HG03439 (cell line): ENCODE measurements at regions not wholly inside any gene's neighbourhood (a gene's known extent, or its start where the extent isn't known, plus 50 kb on each side); places are given as distances from the start of the nearest gene placed in this dataset.

Source experiments
- ATAC-seq: cut with Tn5 transposase; IDR thresholded peaks from one replicate; pipeline ENCODE4 v1.9.1; 2021; ENCODE audit warnings: mild to moderate bottlenecking, moderate library complexity; ENCODE audit not compliant: unreplicated experiment

- no peak for ATAC-seq
These were observed 57.2 kb downstream of the NKX6-1 start for GRCh38 chr4:84441758-84442377.

- no peak for ATAC-seq
These were observed 59.1 kb downstream of the NKX6-1 start for GRCh38 chr4:84439996-84440395.

DNA sequence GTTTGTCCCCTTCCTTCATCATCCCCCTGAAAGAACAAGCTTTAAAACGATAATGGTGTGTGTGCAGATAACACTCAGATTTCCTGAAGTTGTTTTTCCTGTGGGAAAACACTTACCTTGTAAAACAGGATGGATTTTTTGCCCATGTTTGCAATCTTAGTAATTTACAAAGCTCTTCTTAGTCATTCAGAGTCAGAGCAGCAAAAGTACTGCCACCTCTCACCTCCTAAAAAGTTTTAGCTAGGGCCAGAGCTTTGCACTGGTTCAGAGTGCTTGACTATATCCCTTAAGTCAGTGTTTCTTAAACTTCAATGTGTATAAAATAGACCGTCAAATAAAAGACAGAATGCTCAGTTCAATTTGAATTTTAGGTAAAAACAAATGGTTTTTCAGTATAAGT lies 62.3 kb downstream of the NKX6-1 start:
- ATAC-seq, result no peak

DNA sequence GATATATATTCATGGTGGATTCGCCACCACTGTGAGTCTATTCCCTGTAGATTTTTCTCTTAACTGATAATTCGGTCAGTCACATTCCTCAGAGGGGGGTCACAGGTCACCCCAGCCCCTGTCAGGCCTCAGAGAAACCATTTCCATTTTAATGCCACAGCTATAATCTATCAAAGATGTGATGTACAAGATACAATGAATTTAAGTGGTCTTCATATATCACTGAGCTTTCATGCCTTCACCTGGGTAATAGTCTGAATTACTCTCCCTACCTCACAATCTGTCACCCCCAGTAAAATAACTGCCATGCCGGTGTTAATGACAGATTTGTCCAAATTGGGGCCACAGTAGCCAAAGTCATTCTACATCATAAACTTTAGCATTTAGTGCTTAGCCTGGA lies 64.7 kb downstream of the NKX6-1 start:
- ATAC-seq, result no peak

- ATAC-seq, result no peak
These were observed 65.4 kb downstream of the NKX6-1 start for GRCh38 chr4:84433633-84434222.

GRCh38 chr4:84432713-84433112 lies 66.4 kb downstream of the NKX6-1 start:
- no peak for ATAC-seq

- no peak for ATAC-seq
These were observed 78.5 kb downstream of the NKX6-1 start for GRCh38 chr4:84420608-84421007.

- no peak for ATAC-seq
These were observed 79.9 kb downstream of the NKX6-1 start for GRCh38 chr4:84419201-84419600.

DNA sequence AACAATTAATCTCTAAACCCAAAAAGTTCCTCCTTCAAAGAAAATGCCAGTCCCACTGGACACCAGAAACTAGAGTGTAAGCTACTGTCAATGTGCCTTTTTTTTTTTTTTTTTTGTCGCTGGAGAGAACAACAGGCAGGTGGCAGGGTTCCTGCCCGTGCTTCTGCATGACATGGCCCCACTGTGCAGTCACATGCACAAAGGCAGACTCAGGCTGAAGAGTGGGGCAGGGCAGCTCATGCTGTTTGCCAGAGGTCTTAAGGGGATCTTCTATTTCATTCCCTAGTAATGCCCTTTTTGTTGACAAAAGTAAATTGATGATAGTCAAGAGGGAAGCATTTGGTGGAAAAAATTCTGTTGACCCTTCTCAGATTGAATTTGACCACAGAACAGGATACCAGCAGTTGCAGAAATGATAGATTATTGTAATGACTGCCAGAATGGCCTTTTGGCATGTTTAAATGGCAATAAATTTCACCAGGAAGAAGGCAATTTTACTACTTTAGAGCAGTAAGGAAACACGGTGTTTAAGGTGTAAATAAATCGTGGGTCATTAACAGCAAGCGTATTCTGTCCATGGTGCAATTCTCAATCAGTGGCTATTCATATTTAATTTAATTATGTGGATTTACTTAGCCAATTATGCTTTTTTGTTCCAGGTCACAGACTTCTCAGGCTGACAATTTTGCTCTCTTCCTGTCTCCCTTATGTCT lies 80.9 kb downstream of the NKX6-1 start:
- no peak for ATAC-seq

DNA sequence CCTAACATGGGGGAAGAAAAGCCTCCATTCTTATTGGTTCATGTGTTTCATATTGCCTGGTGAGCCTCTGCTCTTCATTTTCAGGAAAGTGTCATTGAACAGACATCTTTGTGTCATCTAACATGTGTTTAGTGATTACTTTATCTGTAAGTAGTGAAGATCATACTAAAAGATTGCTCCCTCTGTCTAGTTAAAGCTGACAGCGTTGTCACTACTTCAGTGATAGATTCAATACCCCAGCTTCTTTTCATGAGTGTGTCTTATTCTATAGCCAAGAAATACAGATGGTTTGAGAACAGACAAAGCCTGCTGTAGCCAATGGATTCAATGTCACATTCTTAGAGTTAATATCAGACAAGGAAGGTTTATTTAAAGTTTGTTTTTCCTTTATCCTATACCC lies 85.1 kb downstream of the NKX6-1 start:
- ATAC-seq, result no peak

- no peak for ATAC-seq
These were observed 85.6 kb downstream of the NKX6-1 start for GRCh38 chr4:84413480-84413879.

DNA sequence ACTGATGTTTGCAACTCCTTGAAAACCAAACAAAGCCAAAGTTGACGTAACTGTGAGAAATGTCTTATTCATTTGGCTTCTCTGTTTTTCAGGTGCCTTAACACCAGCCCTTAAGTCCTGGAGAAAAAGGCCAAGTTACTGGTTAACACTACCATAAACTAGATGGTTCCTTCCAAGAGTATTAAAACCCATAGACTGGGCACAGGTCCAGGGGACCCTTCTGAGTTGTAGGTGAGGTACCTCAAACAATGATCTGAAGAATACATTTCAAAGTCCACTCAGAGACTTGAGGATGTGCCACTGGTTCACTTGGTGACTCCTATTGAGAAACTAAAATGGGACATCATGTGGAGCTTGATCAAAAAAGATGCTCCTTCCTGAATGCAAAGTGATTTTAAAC lies 87.0 kb downstream of the NKX6-1 start:
- no peak for ATAC-seq

GRCh38 chr4:84407554-84408407 lies 91.3 kb downstream of the NKX6-1 start:
- no peak for ATAC-seq

DNA sequence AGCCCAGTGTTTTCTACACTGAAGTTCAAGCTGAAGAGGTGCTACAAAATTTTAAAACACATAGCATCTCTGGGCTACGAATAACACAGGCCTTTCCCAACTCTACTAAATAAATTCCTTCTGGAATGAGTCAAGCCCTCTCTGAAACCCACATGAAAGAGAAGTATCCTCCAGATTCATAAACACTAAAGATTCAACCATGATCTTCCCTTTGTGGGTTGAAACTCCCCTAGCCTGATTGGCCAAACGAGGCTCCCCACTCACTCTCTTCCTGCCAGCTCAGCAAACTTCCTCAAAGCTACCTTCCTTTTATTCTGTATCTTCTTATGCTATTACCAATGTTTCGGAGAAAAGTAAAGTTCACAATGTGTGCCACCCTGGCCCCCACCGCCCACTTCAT lies 95.4 kb downstream of the NKX6-1 start:
- no peak for ATAC-seq

GRCh38 chr4:84401701-84402306 lies 97.3 kb downstream of the NKX6-1 start:
- ATAC-seq, result no peak

DNA sequence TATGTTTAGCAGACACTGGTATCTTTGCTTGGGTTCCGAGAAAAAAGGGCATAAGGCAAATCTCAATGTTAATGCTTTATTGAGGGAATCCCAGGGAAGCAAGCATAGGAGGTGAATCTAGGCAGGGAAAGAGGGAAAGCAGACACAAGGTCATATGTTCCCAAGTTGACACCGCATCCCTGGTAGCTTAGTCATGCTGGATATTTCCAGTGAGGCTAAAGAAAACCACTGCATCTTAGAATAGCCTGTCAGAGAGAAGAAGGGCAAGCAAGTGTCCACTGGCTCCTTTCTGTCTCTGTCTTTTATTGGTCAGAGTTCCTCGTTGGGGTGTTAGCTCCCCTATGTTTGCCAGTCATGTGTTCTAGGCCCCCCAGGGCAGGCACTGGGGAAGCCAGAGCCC lies 104.7 kb downstream of the NKX6-1 start:
- no peak for ATAC-seq

DNA sequence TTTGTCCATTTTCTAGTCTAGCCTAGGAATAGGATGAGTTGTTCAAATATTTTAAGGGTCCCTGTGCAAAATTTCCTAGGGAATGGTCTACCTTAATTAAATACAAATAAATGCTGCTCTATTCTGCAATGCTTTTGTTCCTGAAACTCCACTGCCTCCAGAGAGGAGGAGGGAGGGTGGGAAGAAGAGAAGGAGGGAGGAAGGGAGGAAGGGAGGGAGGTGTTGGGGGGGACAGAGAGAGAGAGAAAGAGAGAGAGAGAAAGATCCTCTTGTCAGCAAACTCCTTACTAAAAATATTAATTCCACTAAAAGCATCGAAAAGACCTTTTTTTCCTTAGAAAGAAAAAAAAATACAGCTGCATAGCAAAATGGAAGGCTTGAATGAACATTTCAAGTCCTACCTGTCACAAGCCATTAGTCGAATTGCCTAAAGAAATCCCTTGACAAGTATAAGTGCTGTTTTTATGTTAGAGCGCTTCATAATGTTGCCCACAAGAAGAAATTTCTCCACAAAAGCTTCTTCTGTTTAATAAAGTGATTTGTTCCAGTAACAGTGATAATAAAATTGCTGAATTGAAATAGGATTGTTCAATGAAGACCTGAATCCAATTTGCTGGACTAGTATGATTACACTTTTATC lies 106.0 kb downstream of the NKX6-1 start:
- no peak for ATAC-seq

GRCh38 chr4:84389406-84389805 lies 109.7 kb downstream of the NKX6-1 start:
- no peak for ATAC-seq

- no peak for ATAC-seq
These were observed 113.9 kb downstream of the NKX6-1 start for GRCh38 chr4:84385203-84385602.

GRCh38 chr4:84384801-84385200 lies 114.3 kb downstream of the NKX6-1 start:
- ATAC-seq, result no peak

- no peak for ATAC-seq
These were observed 117.3 kb downstream of the NKX6-1 start for GRCh38 chr4:84381759-84382158.
